ENCODE measurements at regions not wholly inside any gene's neighbourhood (a gene's known extent, or its start where the extent isn't known, plus 50 kb on each side); places are given as distances from the start of the nearest gene placed in this dataset.

- Histone ChIP-seq H3K36me3 (no peaks in the 10 kb centered on the region), H3K9me3 (no peaks in the 10 kb centered on the region), H3K27me3 (no peaks in the 10 kb centered on the region), H3K27ac (no peak overlapping the region), H3K4me3 (no peak overlapping the region), H3K4me1 (no peaks in the 10 kb centered on the region)
- DNase-seq (no peak), ATAC-seq (ENCODE audit: low FRiP score in 2 of 2) (no peak)
- no peak for TF ChIP-seq EP300 (IDR thresholded peaks at IDR 0.05)
- no peak for TF ChIP-seq POLR2AphosphoS5 (IDR thresholded peaks at IDR 0.05)
- WGBS, 2 donors, result 41 to 54% methylated on average over 3 of the region's 3 CpGs
Measured at GRCh38 chr14:85296456-85297210, 233.3 kb upstream of the FLRT2 start.

DNA sequence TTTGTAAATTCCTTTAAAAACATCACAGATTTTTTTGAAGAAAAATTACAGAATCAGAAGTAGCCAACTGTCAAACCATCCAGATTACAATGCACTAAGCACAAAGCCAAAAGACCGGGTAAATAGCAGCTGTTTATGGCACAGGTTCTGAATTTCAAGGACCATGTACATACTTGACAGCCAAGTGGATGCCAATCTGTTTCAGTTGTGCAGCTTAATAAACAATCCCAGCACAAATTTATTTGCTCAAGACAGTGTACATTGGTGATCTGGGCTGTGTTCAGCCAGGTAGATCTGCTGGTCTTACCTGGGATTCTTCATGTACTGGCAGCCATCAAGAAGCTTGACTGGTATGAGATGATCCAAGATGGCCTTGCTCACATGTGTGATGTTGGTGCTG, 229.8 kb upstream of the FLRT2 start:
- H3K4me3 ChIP-seq, result no peak overlapping the region
- 43 to 58% methylated on average over 1 of the region's 1 CpG for WGBS, 2 donors
- H3K4me1 ChIP-seq, result no peaks in the 10 kb centered on the region
- no peak overlapping the region for H3K27ac ChIP-seq
- no peak for TF ChIP-seq POLR2A (IDR thresholded peaks at IDR 0.05)
- TF ChIP-seq EP300 (IDR thresholded peaks at IDR 0.05), result no peak
- TF ChIP-seq CTCF (IDR thresholded peaks at IDR 0.05), result no peak
- TF ChIP-seq POLR2AphosphoS5 (IDR thresholded peaks at IDR 0.05), result no peak
- DNase-seq, result no peak
- H3K27me3 ChIP-seq, result no peaks in the 10 kb centered on the region
- no peaks in the 10 kb centered on the region for H3K9me3 ChIP-seq
- no peaks in the 10 kb centered on the region for H3K36me3 ChIP-seq
- ATAC-seq (ENCODE audit: low FRiP score in 2 of 2), result peak in 1 of 2 donors; percentile 37

DNA sequence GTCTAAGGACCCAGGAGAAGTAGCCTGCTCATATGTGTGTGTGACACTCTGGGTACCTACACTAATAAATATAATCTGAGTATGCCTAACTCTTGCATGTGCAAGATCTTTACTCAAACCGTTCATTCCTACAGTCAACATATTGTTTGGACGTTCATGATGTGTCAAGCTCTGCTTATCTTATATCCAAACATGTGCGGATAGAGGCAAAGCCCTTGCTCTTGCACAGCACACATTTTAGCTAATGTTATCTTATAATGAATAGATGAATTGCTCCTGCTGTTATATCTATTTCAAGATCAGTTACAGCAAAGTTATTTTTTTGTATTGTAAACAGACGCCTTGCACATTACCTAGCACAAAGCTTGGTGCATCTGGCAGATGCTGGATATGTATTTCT, 228.4 kb upstream of the FLRT2 start:
- no peak overlapping the region for H3K27ac ChIP-seq
- DNase-seq (no peak), ATAC-seq (ENCODE audit: low FRiP score in 2 of 2) (no peak)
- 63 to 71% methylated on average over 4 of the region's 4 CpGs for WGBS, 2 donors
- H3K36me3 ChIP-seq, result no peaks in the 10 kb centered on the region
- H3K4me1 ChIP-seq, result no peaks in the 10 kb centered on the region
- H3K27me3 ChIP-seq, result no peaks in the 10 kb centered on the region
- H3K4me3 ChIP-seq, result no peak overlapping the region
- H3K9me3 ChIP-seq, result no peaks in the 10 kb centered on the region
- TF ChIP-seq EP300 (IDR thresholded peaks at IDR 0.05) (no peak), POLR2AphosphoS5 (IDR thresholded peaks at IDR 0.05) (no peak), POLR2A (IDR thresholded peaks at IDR 0.05) (no peak), CTCF (IDR thresholded peaks at IDR 0.05) (no peak)

GRCh38 chr14:85306024-85306423, 223.9 kb upstream of the FLRT2 start:
- Histone ChIP-seq H3K27me3 (no peaks in the 10 kb centered on the region), H3K9me3 (no peaks in the 10 kb centered on the region), H3K4me3 (no peak overlapping the region), H3K27ac (no peak overlapping the region), H3K36me3 (no peaks in the 10 kb centered on the region), H3K4me1 (no peaks in the 10 kb centered on the region)
- no peak for TF ChIP-seq CTCF (IDR thresholded peaks at IDR 0.05)
- no peak for TF ChIP-seq POLR2A (IDR thresholded peaks at IDR 0.05)
- no peak for TF ChIP-seq POLR2AphosphoS5 (IDR thresholded peaks at IDR 0.05)
- TF ChIP-seq EP300 (IDR thresholded peaks at IDR 0.05), result no peak
- WGBS, 2 donors, result 88 to 95% methylated on average over 3 of the region's 3 CpGs
- ATAC-seq (ENCODE audit: low FRiP score in 2 of 2) (no peak), DNase-seq (no peak)

- DNase-seq, result no peak
- no peak for TF ChIP-seq POLR2AphosphoS5 (IDR thresholded peaks at IDR 0.05)
- no peak for TF ChIP-seq POLR2A (IDR thresholded peaks at IDR 0.05)
- no peaks in the 10 kb centered on the region for H3K27me3 ChIP-seq
- WGBS, 2 donors, result 17 to 20% methylated on average over 8 of the region's 8 CpGs
- no peak overlapping the region for H3K27ac ChIP-seq
- no peak overlapping the region for H3K4me3 ChIP-seq
- H3K4me1 ChIP-seq, result no peaks in the 10 kb centered on the region
- no peak for ATAC-seq (ENCODE audit: low FRiP score in 2 of 2)
- no peaks in the 10 kb centered on the region for H3K9me3 ChIP-seq
- H3K36me3 ChIP-seq, result no peaks in the 10 kb centered on the region
Measured at GRCh38 chr14:85308531-85309300, 221.2 kb upstream of the FLRT2 start.

Measured in upper lobe of left lung (tissue), 6 donors.